Calu3 (cell line): ENCODE measurements at regions not wholly inside any gene's neighbourhood (a gene's known extent, or its start where the extent isn't known, plus 50 kb on each side); places are given as distances from the start of the nearest gene placed in this dataset.

Experiments
- BruUV-seq: library from RNA; stranded (reverse); fragments of 400-500 nt; replicated peaks from 2 replicates; lab custom pipeline; 2021; lab: Mats Ljungman, UMichigan
- CTCF ChIA-PET: fragments of 300-600 bp; sonication (Branson Sonifier 250); formaldehyde crosslinking; loops from one replicate; lab custom pipeline; 2022; ENCODE audit warnings: antibody characterized with exemption; lab: Charles Lee
- DNase-seq: peaks from one replicate; pipeline ENCODE4 v3.0.0; 2022
- H3K27ac Mint-ChIP-seq: one replicate; pipeline ENCODE4 v1.8.0; 2022; ENCODE audit warnings: mixed read lengths; ENCODE audit not compliant: unreplicated experiment
- H3K27me3 Mint-ChIP-seq: one replicate; pipeline ENCODE4 v1.8.0; 2022; ENCODE audit warnings: mixed read lengths; ENCODE audit not compliant: unreplicated experiment
- H3K36me3 Mint-ChIP-seq: one replicate; pipeline ENCODE4 v1.8.0; 2022; ENCODE audit warnings: mild to moderate bottlenecking, moderate library complexity, mixed read lengths; ENCODE audit not compliant: insufficient read depth, unreplicated experiment
- H3K4me1 Mint-ChIP-seq: one replicate; pipeline ENCODE4 v1.8.0; 2022; ENCODE audit warnings: mild to moderate bottlenecking, low read depth, mixed read lengths; ENCODE audit not compliant: unreplicated experiment
- H3K4me3 Mint-ChIP-seq: one replicate; pipeline ENCODE4 v1.8.0; 2022; ENCODE audit warnings: mild to moderate bottlenecking, low read depth, moderate library complexity, mixed read lengths; ENCODE audit not compliant: unreplicated experiment
- H3K9me3 Mint-ChIP-seq: one replicate; pipeline ENCODE4 v1.8.0; 2022; ENCODE audit warnings: low read depth, mixed read lengths; ENCODE audit not compliant: unreplicated experiment
- intact Hi-C: fragments of 100-400 bp; cut with micrococcal nuclease; formaldehyde crosslinking; loops from one replicate; pipeline ENCODE4 v1.10.0; 2022; ENCODE audit not compliant: unreplicated experiment
- TF ChIP-seq, protein P1 (sequence below): fragments of 200-600 bp; IDR thresholded peaks from one replicate; pipeline ENCODE4 v1.8.0; 2022; ENCODE audit warnings: antibody characterized with exemption; ENCODE audit not compliant: unreplicated experiment

DNA sequence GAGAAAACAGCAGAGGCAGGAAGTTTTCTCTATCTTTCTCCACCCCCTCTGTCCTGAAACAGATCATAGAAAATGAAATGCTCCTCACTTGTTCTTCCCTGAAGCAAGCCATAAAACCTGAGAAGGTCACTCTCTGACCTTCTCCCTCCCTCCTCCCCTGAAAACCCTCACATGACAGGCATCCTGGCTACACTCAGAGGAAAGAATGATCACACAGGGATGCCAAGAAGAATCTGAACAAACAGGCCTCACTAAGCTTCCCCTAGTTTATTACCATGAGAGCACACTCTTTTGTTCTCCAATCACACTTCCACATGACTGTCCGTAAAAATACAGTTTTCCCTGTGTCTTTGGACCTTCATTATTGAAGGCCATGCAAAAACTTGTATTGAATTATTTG, 300.1 kb downstream of the BUD13 start:
- Mint-ChIP-seq H3K27me3 (no peaks in the 10 kb centered on the region), H3K4me3 (no peak overlapping the region), H3K9me3 (peaks cover 4% of the 10 kb centered on the region), H3K36me3 (no peaks in the 10 kb centered on the region), H3K27ac (no peak overlapping the region), H3K4me1 (peaks cover 9% of the 10 kb centered on the region)
- intact Hi-C loops, result no loop called here
- TF ChIP-seq, protein P1, sequence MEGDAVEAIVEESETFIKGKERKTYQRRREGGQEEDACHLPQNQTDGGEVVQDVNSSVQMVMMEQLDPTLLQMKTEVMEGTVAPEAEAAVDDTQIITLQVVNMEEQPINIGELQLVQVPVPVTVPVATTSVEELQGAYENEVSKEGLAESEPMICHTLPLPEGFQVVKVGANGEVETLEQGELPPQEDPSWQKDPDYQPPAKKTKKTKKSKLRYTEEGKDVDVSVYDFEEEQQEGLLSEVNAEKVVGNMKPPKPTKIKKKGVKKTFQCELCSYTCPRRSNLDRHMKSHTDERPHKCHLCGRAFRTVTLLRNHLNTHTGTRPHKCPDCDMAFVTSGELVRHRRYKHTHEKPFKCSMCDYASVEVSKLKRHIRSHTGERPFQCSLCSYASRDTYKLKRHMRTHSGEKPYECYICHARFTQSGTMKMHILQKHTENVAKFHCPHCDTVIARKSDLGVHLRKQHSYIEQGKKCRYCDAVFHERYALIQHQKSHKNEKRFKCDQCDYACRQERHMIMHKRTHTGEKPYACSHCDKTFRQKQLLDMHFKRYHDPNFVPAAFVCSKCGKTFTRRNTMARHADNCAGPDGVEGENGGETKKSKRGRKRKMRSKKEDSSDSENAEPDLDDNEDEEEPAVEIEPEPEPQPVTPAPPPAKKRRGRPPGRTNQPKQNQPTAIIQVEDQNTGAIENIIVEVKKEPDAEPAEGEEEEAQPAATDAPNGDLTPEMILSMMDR, result no peak
- DNase-seq, result no peak
- CTCF ChIA-PET, result no interaction called here
- BruUV-seq, result no TSS peak

DNA sequence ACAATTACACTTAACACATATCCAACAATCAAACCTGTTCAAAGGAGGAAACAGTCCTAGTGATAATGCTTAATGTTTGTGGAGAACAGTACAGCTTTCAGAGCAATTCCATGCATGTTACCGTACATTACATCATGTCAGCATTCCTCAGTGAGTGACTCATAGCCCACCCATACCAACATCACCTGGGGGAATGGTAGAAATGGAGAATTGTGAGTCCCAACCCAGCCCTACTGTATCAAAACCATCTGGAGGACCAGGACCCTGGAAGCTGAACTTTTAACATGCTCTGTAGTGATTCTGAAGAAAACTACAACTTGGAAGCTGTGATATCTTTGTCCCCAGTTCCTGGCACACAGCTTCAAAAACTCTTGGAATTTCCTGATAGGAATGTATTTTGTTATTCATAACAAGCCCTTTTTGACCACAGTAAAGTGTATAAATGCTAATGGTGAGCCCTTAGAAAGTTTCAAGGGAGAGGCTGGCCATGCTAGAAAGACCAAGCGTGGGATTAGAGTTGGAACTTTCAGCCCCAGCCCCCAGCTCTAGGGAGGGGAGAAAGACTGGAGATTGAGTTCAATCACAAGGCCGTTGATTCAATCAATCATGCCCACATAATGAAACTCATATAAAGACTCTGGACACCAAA, 301.1 kb downstream of the BUD13 start:
- H3K4me3 Mint-ChIP-seq, result no peak overlapping the region
- peaks cover 4% of the 10 kb centered on the region for H3K9me3 Mint-ChIP-seq
- BruUV-seq, result no TSS peak

GRCh38 chr11:116468699-116469098, 304.1 kb downstream of the BUD13 start:
- H3K27ac Mint-ChIP-seq, result no peak overlapping the region
- no peak for DNase-seq
- CTCF ChIA-PET, result no interaction called here
- TF ChIP-seq, protein P1, result no peak
- no peak overlapping the region for H3K4me3 Mint-ChIP-seq
- peaks cover 4% of the 10 kb centered on the region for H3K9me3 Mint-ChIP-seq
- H3K27me3 Mint-ChIP-seq, result peaks cover 13% of the 10 kb centered on the region
- intact Hi-C loops, result no loop called here
- H3K36me3 Mint-ChIP-seq, result no peaks in the 10 kb centered on the region
- no TSS peak for BruUV-seq
- H3K4me1 Mint-ChIP-seq, result peaks cover 18% of the 10 kb centered on the region

More for the DNA sequence above, 301.1 kb downstream of the BUD13 start:
- CTCF ChIA-PET, result no interaction called here
- DNase-seq, result peak; percentile 31
- intact Hi-C loops, result no loop called here
- no peaks in the 10 kb centered on the region for H3K27me3 Mint-ChIP-seq
- TF ChIP-seq, protein P1, result no peak
- no peaks in the 10 kb centered on the region for H3K36me3 Mint-ChIP-seq
- H3K27ac Mint-ChIP-seq, result peak overlapping the region; percentile 82
- H3K4me1 Mint-ChIP-seq, result peaks cover 9% of the 10 kb centered on the region

DNA sequence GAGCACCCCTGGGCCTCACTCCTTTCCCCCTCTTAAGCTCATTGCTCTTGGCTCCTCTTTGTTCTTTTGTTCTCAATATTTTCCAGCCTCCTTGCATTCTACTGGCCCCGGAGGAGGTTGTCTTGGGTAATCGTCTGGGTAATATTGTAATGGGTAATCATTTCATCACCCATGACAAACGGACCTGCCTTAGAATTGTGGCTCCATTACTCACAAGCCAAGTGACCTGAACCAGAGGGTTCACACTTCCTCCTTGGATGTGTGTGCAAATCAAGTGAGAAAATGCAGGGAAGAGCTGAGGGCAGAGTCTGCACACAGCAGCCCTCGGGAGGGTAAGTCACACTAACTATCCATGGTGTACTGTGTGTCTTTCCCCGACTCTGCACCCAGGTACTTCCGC, 305.0 kb downstream of the BUD13 start:
- H3K27me3 Mint-ChIP-seq, result peaks cover 13% of the 10 kb centered on the region
- intact Hi-C loops, result no loop called here

More for the DNA sequence above, 305.0 kb downstream of the BUD13 start:
- TF ChIP-seq, protein P1, result no peak
- Mint-ChIP-seq H3K27ac (no peak overlapping the region), H3K36me3 (no peaks in the 10 kb centered on the region), H3K4me1 (peaks cover 18% of the 10 kb centered on the region), H3K9me3 (peaks cover 4% of the 10 kb centered on the region), H3K4me3 (no peak overlapping the region)
- no TSS peak for BruUV-seq
- no peak for DNase-seq
- CTCF ChIA-PET, result interaction anchor here (1.2 kb wide), 1 partner anchor 13 kb away, joined by 3 read pairs; no protein-coding TSS in a partner anchor
